ENCODE measurements at regions not wholly inside any gene's neighbourhood (a gene's known extent, or its start where the extent isn't known, plus 50 kb on each side); places are given as distances from the start of the nearest gene placed in this dataset.
A peak's percentile ranks its signal among the peaks of the same experiment; 100 is the strongest.

DNA sequence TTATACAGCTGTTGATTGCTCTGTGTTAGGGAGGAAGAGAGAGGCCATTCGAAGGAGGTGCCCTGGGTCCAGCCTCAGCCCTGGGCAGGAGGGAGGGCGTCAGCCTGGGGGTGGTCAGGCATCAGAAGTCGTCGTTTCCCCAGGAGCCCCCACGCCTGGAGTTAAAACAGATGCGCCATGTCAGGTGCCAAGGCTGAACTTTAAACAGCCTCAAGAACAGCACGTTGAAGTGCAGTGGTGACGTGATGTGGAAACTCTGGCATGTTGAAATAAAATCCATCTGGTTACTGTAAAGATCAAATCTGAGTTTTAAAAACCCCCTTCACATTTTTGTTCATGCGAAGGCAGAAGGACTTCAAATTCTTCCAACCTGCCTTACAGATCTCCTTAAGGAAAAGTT, 128.4 kb upstream of the PPP2R2D start:
- Histone ChIP-seq H3K4me3 (no peak overlapping the region), H3K36me3 (no peaks in the 10 kb centered on the region), H3K4me1 (no peaks in the 10 kb centered on the region), H3K27me3 (no peaks in the 10 kb centered on the region), H3K9me3 (peaks cover 0 to 6% (median 2%) of the 10 kb centered on the region in 4 donors), H3K27ac (no peak overlapping the region)
- peak in 1 of 3 donors; percentile 31 for DNase-seq
- no peak for TF ChIP-seq POLR2A (IDR thresholded peaks at IDR 0.05)
- TF ChIP-seq CTCF (IDR thresholded peaks at IDR 0.05), result no peak

DNA sequence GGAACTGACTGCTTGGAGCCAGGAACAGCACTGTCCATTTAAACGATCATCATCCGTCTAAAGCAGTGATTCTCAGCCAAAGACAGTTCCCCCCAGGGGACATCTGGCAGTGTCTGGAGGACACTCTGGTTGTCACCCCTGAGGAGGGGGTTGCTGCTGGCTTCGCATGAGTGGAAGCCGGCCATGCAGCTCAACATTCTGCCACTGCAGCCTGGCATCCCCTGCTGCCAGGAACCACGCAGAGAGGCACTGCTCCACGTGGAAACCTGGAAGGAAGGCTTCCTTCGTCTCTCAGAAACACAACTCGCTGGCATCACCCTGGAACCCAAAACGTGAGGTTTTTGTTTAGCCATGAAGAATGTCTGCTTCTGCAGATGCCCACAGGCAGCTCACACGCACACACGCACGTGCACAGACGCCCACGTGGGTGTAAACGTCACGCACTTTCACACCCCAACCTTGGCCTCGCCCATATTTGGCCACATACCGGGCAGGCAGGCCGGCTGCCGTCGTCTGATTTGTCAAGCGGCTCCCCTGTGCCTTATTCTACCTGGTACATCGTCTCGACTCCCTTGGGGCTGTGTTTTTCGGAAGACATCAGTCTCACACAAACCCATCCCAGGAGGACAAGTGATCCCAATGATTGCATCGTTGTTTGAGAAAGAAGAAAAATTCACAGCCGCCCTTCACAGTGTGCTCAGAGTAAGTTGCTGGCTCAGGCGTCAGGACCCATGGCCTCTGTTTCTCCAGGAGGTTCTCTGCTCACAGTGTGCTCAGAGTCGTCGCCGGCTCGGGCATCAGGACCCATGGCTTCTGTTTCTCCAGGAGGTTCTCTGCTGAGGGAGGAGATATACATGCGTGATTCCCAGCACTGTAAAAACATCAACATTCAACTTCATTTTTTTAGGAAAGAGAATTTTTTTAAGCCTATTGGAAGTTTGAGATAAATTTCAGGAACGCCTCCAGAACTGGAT, 127.2 kb upstream of the PPP2R2D start:
- Histone ChIP-seq H3K4me3 (no peak overlapping the region), H3K36me3 (no peaks in the 10 kb centered on the region), H3K4me1 (no peaks in the 10 kb centered on the region), H3K27ac (no peak overlapping the region), H3K27me3 (no peaks in the 10 kb centered on the region), H3K9me3 (peaks cover 0 to 18% (median 2%) of the 10 kb centered on the region in 4 donors)
- DNase-seq, result peak in 1 of 3 donors; percentile 24
- TF ChIP-seq POLR2A (IDR thresholded peaks at IDR 0.05) (no peak), CTCF (IDR thresholded peaks at IDR 0.05) (no peak)

DNA sequence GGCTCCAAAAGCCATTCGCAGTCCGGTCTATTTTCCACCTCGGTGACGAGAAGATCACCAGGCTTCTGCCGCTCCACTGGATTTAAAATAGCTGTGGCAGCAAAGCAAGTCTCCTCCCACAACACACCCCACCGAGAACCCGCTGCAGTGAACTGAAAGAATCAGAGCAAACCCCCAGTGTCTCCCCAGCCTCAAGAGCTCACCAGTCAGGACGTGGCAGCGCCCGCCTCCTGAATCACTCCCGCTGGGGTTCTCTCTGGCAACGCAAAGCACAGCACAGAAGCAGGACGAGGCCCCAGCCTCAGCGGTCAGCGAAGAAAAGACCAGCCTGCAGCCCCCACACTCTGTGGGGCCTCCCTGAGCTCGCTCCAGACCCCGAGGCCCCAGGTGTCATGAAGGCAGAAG, 126.1 kb upstream of the PPP2R2D start:
- TF ChIP-seq CTCF (IDR thresholded peaks at IDR 0.05) (no peak), POLR2A (IDR thresholded peaks at IDR 0.05) (no peak)
- DNase-seq, result peak in 1 of 3 donors; percentile 14

DNA sequence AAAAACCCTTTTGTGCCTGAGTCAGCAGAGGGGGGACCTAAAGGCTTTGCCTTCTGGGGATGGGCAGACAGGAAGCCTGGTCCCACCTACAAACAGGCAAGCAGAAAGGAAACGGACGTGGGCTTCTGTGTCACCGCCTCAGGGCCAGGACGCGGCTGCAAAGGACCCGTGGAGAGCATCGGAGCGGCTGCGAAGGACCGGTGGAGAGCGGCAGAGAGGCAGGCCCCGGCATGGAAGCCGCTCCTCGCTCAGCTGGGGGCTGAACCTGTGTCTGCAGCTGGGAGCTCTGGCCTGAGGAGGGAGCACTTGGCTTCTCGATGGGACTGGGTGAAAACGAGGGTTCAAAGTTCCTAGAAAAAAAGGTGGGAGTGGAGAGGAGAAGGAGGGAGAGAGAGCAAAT, 125.4 kb upstream of the PPP2R2D start:
- no peak overlapping the region for H3K27ac ChIP-seq
- no peak overlapping the region for H3K4me3 ChIP-seq
- DNase-seq, result peak in 1 of 3 donors; percentile 26
- peaks cover 0 to 21% (median 2%) of the 10 kb centered on the region in 4 donors for H3K9me3 ChIP-seq
- TF ChIP-seq POLR2A (IDR thresholded peaks at IDR 0.05), result no peak
- no peak for TF ChIP-seq CTCF (IDR thresholded peaks at IDR 0.05)
- no peaks in the 10 kb centered on the region for H3K36me3 ChIP-seq
- H3K4me1 ChIP-seq, result no peaks in the 10 kb centered on the region
- H3K27me3 ChIP-seq, result no peaks in the 10 kb centered on the region

More for the DNA sequence above, 126.1 kb upstream of the PPP2R2D start:
- Histone ChIP-seq H3K27ac (no peak overlapping the region), H3K4me1 (no peaks in the 10 kb centered on the region), H3K27me3 (no peaks in the 10 kb centered on the region), H3K4me3 (no peak overlapping the region), H3K9me3 (peaks cover 0 to 21% (median 2%) of the 10 kb centered on the region in 4 donors), H3K36me3 (no peaks in the 10 kb centered on the region)

DNA sequence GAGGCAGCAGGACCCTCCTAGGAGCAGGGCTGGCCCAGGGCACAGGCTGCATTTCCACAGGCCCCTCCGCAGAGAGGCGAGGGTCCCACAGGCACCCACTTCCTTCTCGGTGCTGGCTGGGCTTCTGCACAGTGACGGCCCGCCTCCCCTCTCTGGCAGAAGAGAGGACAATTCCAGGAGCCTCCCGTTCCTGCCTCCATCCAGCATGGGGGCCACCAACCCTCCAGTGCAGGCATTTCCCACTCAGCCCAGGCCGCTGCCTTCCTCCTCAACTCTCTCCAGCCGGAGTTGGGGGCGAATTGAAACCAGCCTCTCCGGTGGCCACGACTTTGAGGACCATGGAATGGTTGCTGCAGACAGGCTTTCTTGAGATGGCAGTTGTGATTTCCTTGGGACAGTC, 125.0 kb upstream of the PPP2R2D start:
- Histone ChIP-seq H3K4me1 (no peaks in the 10 kb centered on the region), H3K9me3 (peaks cover 0 to 21% (median 2%) of the 10 kb centered on the region in 4 donors), H3K27me3 (no peaks in the 10 kb centered on the region), H3K27ac (no peak overlapping the region), H3K4me3 (no peak overlapping the region), H3K36me3 (no peaks in the 10 kb centered on the region)
- DNase-seq, result no peak
- TF ChIP-seq CTCF (IDR thresholded peaks at IDR 0.05), result no peak
- TF ChIP-seq POLR2A (IDR thresholded peaks at IDR 0.05), result no peak

All from Peyer's patch (tissue), 4 donors.